ENCODE measurements at regions not wholly inside any gene's neighbourhood (a gene's known extent, or its start where the extent isn't known, plus 50 kb on each side); places are given as distances from the start of the nearest gene placed in this dataset.
A peak's percentile ranks its signal among the peaks of the same experiment; 100 is the strongest.
"Not testable (repeated sequence)": the region's sequence is repeated elsewhere in the genome, so short reads cannot be mapped to it uniquely, and the experiment has no call there.

GRCh38 chr16:60064026-60064425, 1329.9 kb upstream of the GOT2 start:
- FAIRE-seq (no peak), DNase-seq (ENCODE audit: low spot score) (no peak)

- DNase-seq (ENCODE audit: low spot score) (no peak), FAIRE-seq (no peak)
Measured at GRCh38 chr16:60061396-60061795, 1327.3 kb upstream of the GOT2 start.

GRCh38 chr16:60060731-60061130, 1326.6 kb upstream of the GOT2 start:
- DNase-seq (ENCODE audit: low spot score) (no peak), FAIRE-seq (no peak)

- FAIRE-seq = no peak
- no peak for DNase-seq (ENCODE audit: low spot score)
Measured at GRCh38 chr16:60059141-60059540, 1325.0 kb upstream of the GOT2 start.

GRCh38 chr16:60041671-60042070, 1307.6 kb upstream of the GOT2 start:
- DNase-seq (ENCODE audit: low spot score) = no peak
- FAIRE-seq = no peak

GRCh38 chr16:60031740-60032139, 1297.6 kb upstream of the GOT2 start:
- FAIRE-seq = no peak
- no peak for DNase-seq (ENCODE audit: low spot score)

GRCh38 chr16:60027351-60027750, 1293.2 kb upstream of the GOT2 start:
- DNase-seq (ENCODE audit: low spot score) (no peak), FAIRE-seq (no peak)

- DNase-seq (ENCODE audit: low spot score) (no peak), FAIRE-seq (no peak)
Measured at GRCh38 chr16:60013076-60013475, 1279.0 kb upstream of the GOT2 start.

- FAIRE-seq (no peak), DNase-seq (ENCODE audit: low spot score) (no peak)
Measured at GRCh38 chr16:60001523-60001922, 1267.4 kb upstream of the GOT2 start.

- no peak for FAIRE-seq
- no peak for DNase-seq (ENCODE audit: low spot score)
Measured at GRCh38 chr16:59997706-59998105, 1263.6 kb upstream of the GOT2 start.

GRCh38 chr16:59993101-59993500, 1259.0 kb upstream of the GOT2 start:
- DNase-seq (ENCODE audit: low spot score) (no peak), FAIRE-seq (no peak)

- no peak for FAIRE-seq
- no peak for DNase-seq (ENCODE audit: low spot score)
Measured at GRCh38 chr16:59991171-59991570, 1257.1 kb upstream of the GOT2 start.

- DNase-seq (ENCODE audit: low spot score) = no peak
- no peak for FAIRE-seq
Measured at GRCh38 chr16:59988591-59988990, 1254.5 kb upstream of the GOT2 start.

GRCh38 chr16:59975953-59976352, 1241.8 kb upstream of the GOT2 start:
- DNase-seq (ENCODE audit: low spot score) = no peak
- FAIRE-seq = no peak

- DNase-seq (ENCODE audit: low spot score) = peak; percentile 4
- no peak for FAIRE-seq
Measured at GRCh38 chr16:59973966-59974365, 1239.8 kb upstream of the GOT2 start.

GRCh38 chr16:59971264-59971663, 1237.1 kb upstream of the GOT2 start:
- FAIRE-seq = no peak

GRCh38 chr16:59964232-59964924, 1230.3 kb upstream of the GOT2 start:
- DNase-seq (ENCODE audit: low spot score) = peak; percentile 3
- no peak for FAIRE-seq

More at GRCh38 chr16:59971264-59971663, 1237.1 kb upstream of the GOT2 start:
- peak; percentile 5 for DNase-seq (ENCODE audit: low spot score)

- FAIRE-seq (no peak), DNase-seq (ENCODE audit: low spot score) (no peak)
Measured at GRCh38 chr16:59959311-59959710, 1225.2 kb upstream of the GOT2 start.

GRCh38 chr16:59950431-59950830, 1216.3 kb upstream of the GOT2 start:
- FAIRE-seq = no peak
- no peak for DNase-seq (ENCODE audit: low spot score)

GRCh38 chr16:59944041-59944440, 1209.9 kb upstream of the GOT2 start:
- DNase-seq (ENCODE audit: low spot score); FAIRE-seq: not testable (repeated sequence)

- FAIRE-seq (no peak), DNase-seq (ENCODE audit: low spot score) (no peak)
Measured at GRCh38 chr16:59941594-59941993, 1207.5 kb upstream of the GOT2 start.

- DNase-seq (ENCODE audit: low spot score) = no peak
Measured at GRCh38 chr16:59920054-59920453, 1185.9 kb upstream of the GOT2 start.

GRCh38 chr16:59913666-59914065, 1179.5 kb upstream of the GOT2 start:
- DNase-seq (ENCODE audit: low spot score) (no peak), FAIRE-seq (no peak)

More at GRCh38 chr16:59920054-59920453, 1185.9 kb upstream of the GOT2 start:
- FAIRE-seq = no peak

GRCh38 chr16:59909262-59909661, 1175.1 kb upstream of the GOT2 start:
- no peak for DNase-seq (ENCODE audit: low spot score)
- FAIRE-seq = no peak

All from urothelium cell line (cell line).